ENCODE measurements at regions not wholly inside any gene's neighbourhood (a gene's known extent, or its start where the extent isn't known, plus 50 kb on each side); places are given as distances from the start of the nearest gene placed in this dataset.

DNA sequence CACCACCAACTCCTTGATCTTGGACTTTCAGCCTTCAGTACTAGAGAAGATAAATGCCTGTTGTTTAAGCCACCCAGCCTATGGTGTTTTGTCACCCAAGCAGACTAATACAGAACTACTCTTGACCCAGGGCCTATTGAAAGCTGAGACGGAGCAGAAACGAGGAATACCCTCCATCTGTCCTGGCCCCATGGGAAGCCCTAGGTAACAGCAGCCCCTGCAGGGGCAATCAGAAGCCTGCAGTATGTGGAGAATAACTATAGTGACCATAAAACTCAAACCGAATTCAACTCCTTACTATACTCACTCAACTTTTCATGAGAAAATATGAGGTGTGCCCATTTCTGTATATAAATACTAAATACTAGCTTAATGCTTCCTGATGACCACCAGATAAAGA is 307.4 kb downstream of the NUAK1 start:
- no peak for TF ChIP-seq GATA2 (IDR thresholded peaks at IDR 0.05; ENCODE audit: low read depth, low read length)
- TF ChIP-seq GATA3 (IDR thresholded peaks at IDR 0.05; ENCODE audit: low read depth, low read length), result no peak

Measured in SH-SY5Y (cell line).